ENCODE measurements at regions not wholly inside any gene's neighbourhood (a gene's known extent, or its start where the extent isn't known, plus 50 kb on each side); places are given as distances from the start of the nearest gene placed in this dataset.

- no peak overlapping the region for H4K91ac ChIP-seq (ENCODE audit: insufficient read depth, low read depth, low read length)
- H2BK120ac ChIP-seq (ENCODE audit: low read depth, low read length): no peak overlapping the region; the same call in 1 of the 2 replicates
- H3K4ac ChIP-seq (ENCODE audit: low read depth, low read length): no peak overlapping the region
- no peak overlapping the region for H3K4me2 ChIP-seq (ENCODE audit: low read depth, low read length)
- no peak overlapping the region for H4K8ac ChIP-seq (ENCODE audit: low read depth in 2 of 2, low read length in 2 of 2)
- no peak overlapping the region for H2BK20ac ChIP-seq (ENCODE audit: low read depth, low read length)
- TF ChIP-seq NFE2L2 (IDR thresholded peaks at IDR 0.05; ENCODE audit: low read depth, low read length): no peak
- no peak for TF ChIP-seq MAZ (IDR thresholded peaks at IDR 0.05; ENCODE audit: borderline replicate concordance, low read depth, low read length)
- TF ChIP-seq RAD21 (IDR thresholded peaks at IDR 0.05; ENCODE audit: low read length): no peak
- no peak for TF ChIP-seq CTCF (conservative IDR thresholded peaks at IDR 0.05; ENCODE audit: low read depth, low read length)
- no peak for TF ChIP-seq RFX5 (IDR thresholded peaks at IDR 0.05; ENCODE audit: low read depth, low read length)
- TF ChIP-seq CHD1 (IDR thresholded peaks at IDR 0.05; ENCODE audit: low read depth, low read length): no peak
- no peak overlapping the region; the same call in 1 of the 2 replicates for H3K14ac ChIP-seq (replicated peaks; ENCODE audit: low read depth, low read length)
- BruUV-seq (replicated peaks): no TSS peak
- dilution Hi-C loops (cut with HindIII; ENCODE audit: low sequenced_read_pairs, unreplicated experiment): no loop called here
- H3K4me1 ChIP-seq (ENCODE audit: control insufficient read depth, insufficient read depth, low read length): peaks cover 4% of the 10 kb centered on the region
- H2AK5ac ChIP-seq (ENCODE audit: low read depth, low read length): peak overlapping the region; percentile 64
- H3K36me3 ChIP-seq (ENCODE audit: control insufficient read depth, insufficient read depth, low read length): no peaks in the 10 kb centered on the region
- no peaks in the 10 kb centered on the region for H3K27me3 ChIP-seq (ENCODE audit: control insufficient read depth, insufficient read depth, low read length)
- no peaks in the 10 kb centered on the region for H3K9me1 ChIP-seq (ENCODE audit: insufficient read depth, low read length)
- H3K18ac ChIP-seq (ENCODE audit: low read depth, low read length): no peak overlapping the region
- H4K5ac ChIP-seq (ENCODE audit: low read depth, low read length): no peak overlapping the region
- DNase-seq (no peak), ATAC-seq (ENCODE audit: low read depth) (no peak)
- H3K56ac ChIP-seq (ENCODE audit: extremely low read depth, insufficient read depth, low read length): no peak overlapping the region
- no peak overlapping the region for H3K23ac ChIP-seq (ENCODE audit: low read depth, low read length)
- in situ Hi-C loops (cut with MboI; ENCODE audit: low sequenced_read_pairs): no loop called here
- no peak overlapping the region for H2AFZ ChIP-seq (replicated peaks; ENCODE audit: low read length, poor library complexity)
- 80% methylated on average over 1 of the region's 6 CpGs; no CpG with 5 or more reads in 1 of the 2 experiments for WGBS, 2 experiments (ENCODE audit: extremely low coverage in 2 of 2, insufficient read length in 1 of 2)
- CTCF ChIA-PET: no interaction called here
- H2BK5ac ChIP-seq (ENCODE audit: low read depth, low read length, poor library complexity, severe bottlenecking): no peak overlapping the region
- no peak overlapping the region; the same call in 2 of the 3 replicates for H2BK15ac ChIP-seq (ENCODE audit: low read depth, low read length)
- no peaks in the 10 kb centered on the region; a peak in 1 of 4 replicates for H3K79me1 ChIP-seq (ENCODE audit: low read depth in 1 of 2, low read length in 2 of 2)
- POLR2A ChIA-PET (ENCODE audit: unreplicated experiment): no interaction called here
- no peak overlapping the region for H2AK9ac ChIP-seq (replicated peaks; ENCODE audit: low read depth, low read length, poor library complexity)
- H4K20me1 ChIP-seq (ENCODE audit: insufficient read depth, low read length): no peaks in the 10 kb centered on the region
- H3K9ac ChIP-seq (ENCODE audit: low read depth, low read length): no peak overlapping the region
- H3K9me3 ChIP-seq (ENCODE audit: control insufficient read depth, insufficient read depth, low read length): no peaks in the 10 kb centered on the region
- H3K4me3 ChIP-seq (ENCODE audit: insufficient read depth, low read depth, low read length): no peak overlapping the region
- intact Hi-C loops (cut with micrococcal nuclease): no loop called here
- no peak overlapping the region for H3K27ac ChIP-seq (ENCODE audit: insufficient read depth, low read length)
Observed at GRCh38 chr6:21899708-21900107, 306.2 kb downstream of the SOX4 start.
